ENCODE measurements at regions not wholly inside any gene's neighbourhood (a gene's known extent, or its start where the extent isn't known, plus 50 kb on each side); places are given as distances from the start of the nearest gene placed in this dataset.

GRCh38 chr3:72519946-72520604 is 328.2 kb downstream of the SHQ1 start:
- Histone ChIP-seq H3K4me1 (replicated peaks in 1 of 4; ENCODE audit: control insufficient read depth in 3 of 4, insufficient read depth in 4 of 4, low read length in 3 of 4) (no peaks in the 10 kb centered on the region), H3K23ac (ENCODE audit: insufficient read length) (no peak overlapping the region), H3K79me2 (ENCODE audit: control insufficient read depth in 1 of 2, insufficient read depth in 2 of 2, low read length in 2 of 2) (no peaks in the 10 kb centered on the region), H3K14ac (ENCODE audit: insufficient read length) (no peak overlapping the region), H2AFZ (ENCODE audit: low read length) (no peak overlapping the region), H2BK20ac (ENCODE audit: low read length) (no peak overlapping the region), H3K4me3 (ENCODE audit: extremely low read depth in 1 of 4, insufficient read depth in 2 of 4, low read depth in 3 of 4, low read length in 4 of 4) (no peak overlapping the region), H4K91ac (replicated peaks; ENCODE audit: insufficient read length, low read length) (no peak overlapping the region), H3K4ac (replicated peaks; ENCODE audit: insufficient read length, low read depth, low read length) (no peak overlapping the region), H3K27ac (ENCODE audit: low read depth, low read length) (no peak overlapping the region), H4K20me1 (replicated peaks in 1 of 2; ENCODE audit: control insufficient read depth in 1 of 2, insufficient read depth in 2 of 2, low read length in 2 of 2) (no peaks in the 10 kb centered on the region), H2BK12ac (ENCODE audit: low read depth, low read length) (no peak overlapping the region), H3K23me2 (ENCODE audit: low read depth, low read length) (no peaks in the 10 kb centered on the region), H3K4me2 (ENCODE audit: insufficient read depth in 1 of 2, low read depth in 2 of 2, low read length in 2 of 2) (no peak overlapping the region), H2BK15ac (ENCODE audit: low read length) (no peak overlapping the region), H3K18ac (ENCODE audit: extremely low read depth, low read length) (no peak overlapping the region), H2BK5ac (ENCODE audit: low read depth, low read length) (no peak overlapping the region), H3K27me3 (replicated peaks in 1 of 4; ENCODE audit: control insufficient read depth in 3 of 4, extremely low read depth in 1 of 4, insufficient read depth in 3 of 4, low read length in 3 of 4) (no peaks in the 10 kb centered on the region), H3K56ac (replicated peaks; ENCODE audit: insufficient read length, low read depth, low read length) (no peak overlapping the region), H2AK5ac (ENCODE audit: low read depth, low read length) (no peak overlapping the region), H4K5ac (ENCODE audit: insufficient read length, low read depth, low read length) (no peak overlapping the region), H4K8ac (ENCODE audit: extremely low read depth, insufficient read depth, low read length) (no peak overlapping the region), H3K9me3 (ENCODE audit: insufficient read depth in 2 of 2, low read depth in 1 of 2, low read length in 1 of 2) (no peaks in the 10 kb centered on the region), H3K9ac (replicated peaks in 1 of 4; ENCODE audit: extremely low read depth in 1 of 4, low read depth in 3 of 4, low read length in 3 of 4) (no peak overlapping the region), H3K36me3 (ENCODE audit: control insufficient read depth in 2 of 4, insufficient read depth in 4 of 4, low read length in 3 of 4) (no peaks in the 10 kb centered on the region), H2BK120ac (replicated peaks; ENCODE audit: low read depth, low read length) (no peak overlapping the region), H3K79me1 (ENCODE audit: low read depth, low read length) (no peaks in the 10 kb centered on the region)
- CTCF ChIA-PET (ENCODE audit: partially characterized antibody) = interaction anchor here (0.7 to 1.3 kb wide), 3 partner anchors 31 to 298 kb away, joined by 3 read pairs; no protein-coding TSS in a partner anchor
- FAIRE-seq (no peak), DNase-seq (ENCODE audit: low read depth in 1 of 2, low spot score in 2 of 2) (no peak)
- POLR2A ChIA-PET (ENCODE audit: partially characterized antibody) = no interaction called here
- 84% methylated on average over 4 of the region's 4 CpGs; no CpG with 5 or more reads in 1 of the 2 experiments for WGBS, 2 experiments (ENCODE audit: extremely low coverage in 1 of 2, insufficient coverage in 1 of 2, insufficient read length in 1 of 2, insufficient replicate concordance in 2 of 2, low coverage in 1 of 2, low lambda C conversion rate in 2 of 2, missing lambda C conversion rate in 1 of 2)
- no peak for TF ChIP-seq BCL11A (IDR thresholded peaks at IDR 0.05; ENCODE audit: low read depth in 2 of 2, low read length in 2 of 2)
- TF ChIP-seq MAX (IDR thresholded peaks at IDR 0.05) = no peak
- TF ChIP-seq CHD1 (IDR thresholded peaks at IDR 0.05; ENCODE audit: low read depth, low read length) = no peak
- TF ChIP-seq RXRA (IDR thresholded peaks at IDR 0.05; ENCODE audit: insufficient read depth, low read depth, low read length) = no peak

All from H1 (cell line).